GM06990 (cell line): ENCODE measurements at regions not wholly inside any gene's neighbourhood (a gene's known extent, or its start where the extent isn't known, plus 50 kb on each side); places are given as distances from the start of the nearest gene placed in this dataset.

Experiments used
- DNase-seq: peaks from one replicate; pipeline ENCODE4 v3.0.0-alpha.2; 2011; ENCODE audit not compliant: insufficient read length; ENCODE audit errors: extremely low read depth
- H3K27me3 ChIP-seq: replicated peaks from 2 replicates; pipeline ENCODE4 v1.6.0; 2011; ENCODE audit warnings: low read length; ENCODE audit not compliant: control insufficient read depth, insufficient read depth
- H3K36me3 ChIP-seq: 2 replicates; pipeline ENCODE4 v1.5.1; 2011; ENCODE audit warnings: low read length; ENCODE audit not compliant: control insufficient read depth, insufficient read depth
- H3K4me3 ChIP-seq: replicated peaks from 2 replicates; pipeline ENCODE4 v1.5.1; 2011; ENCODE audit warnings: low read depth, mild to moderate bottlenecking, control low read depth, low read length
- CTCF ChIP-seq: IDR thresholded peaks from 2 replicates; pipeline ENCODE4 v1.5.1; 2011; ENCODE audit warnings: low read length, control low read depth, mild to moderate bottlenecking, inconsistent platforms; ENCODE audit not compliant: insufficient read depth, poor library complexity, severe bottlenecking

- TF ChIP-seq CTCF = no peak
- no peaks in the 10 kb centered on the region for H3K36me3 ChIP-seq
- no peak overlapping the region for H3K4me3 ChIP-seq
- no peak for DNase-seq
- H3K27me3 ChIP-seq = no peaks in the 10 kb centered on the region
These were observed 123.8 kb upstream of the IVNS1ABP start for GRCh38 chr1:185440877-185441276.

- DNase-seq = peak; percentile 35
- Histone ChIP-seq H3K36me3 (no peaks in the 10 kb centered on the region), H3K27me3 (no peaks in the 10 kb centered on the region), H3K4me3 (no peak overlapping the region)
- TF ChIP-seq CTCF = no peak
These were observed 122.8 kb upstream of the IVNS1ABP start for GRCh38 chr1:185439727-185440415.

GRCh38 chr1:185438936-185439335, 121.9 kb upstream of the IVNS1ABP start:
- no peak for DNase-seq
- no peak overlapping the region for H3K4me3 ChIP-seq
- no peaks in the 10 kb centered on the region for H3K27me3 ChIP-seq
- no peak for TF ChIP-seq CTCF
- H3K36me3 ChIP-seq = no peaks in the 10 kb centered on the region

GRCh38 chr1:185435696-185436379, 118.8 kb upstream of the IVNS1ABP start:
- H3K4me3 ChIP-seq = no peak overlapping the region
- DNase-seq = no peak
- H3K27me3 ChIP-seq = no peaks in the 10 kb centered on the region
- no peak for TF ChIP-seq CTCF
- H3K36me3 ChIP-seq = no peaks in the 10 kb centered on the region

- no peak overlapping the region for H3K4me3 ChIP-seq
- H3K36me3 ChIP-seq = no peaks in the 10 kb centered on the region
- TF ChIP-seq CTCF = no peak
- DNase-seq = no peak
- H3K27me3 ChIP-seq = no peaks in the 10 kb centered on the region
These were observed 117.7 kb upstream of the IVNS1ABP start for GRCh38 chr1:185434721-185435120.
